MM.1S (cell line): ENCODE measurements at regions not wholly inside any gene's neighbourhood (a gene's known extent, or its start where the extent isn't known, plus 50 kb on each side); places are given as distances from the start of the nearest gene placed in this dataset.

ENCODE experiments used
- EZH2 ChIP-seq: fragments of 300-600 bp; sonication (generic); optimal IDR thresholded peaks from 2 replicates; pipeline ENCODE3; 2017; ENCODE audit warnings: low read depth, mild to moderate bottlenecking, antibody characterized with exemption, low read length, mixed read lengths
- EZH2phosphoT487 ChIP-seq: fragments of 300-600 bp; sonication (generic); IDR thresholded peaks from 2 replicates; pipeline ENCODE4 v1.6.1; 2018; ENCODE audit warnings: antibody characterized with exemption, low read length
- TF ChIP-seq, protein P1 (sequence below): fragments of 300-600 bp; sonication (generic); IDR thresholded peaks from 2 replicates; pipeline ENCODE4 v1.5.1; 2016; ENCODE audit warnings: antibody characterized with exemption, low read length, mixed read lengths

DNA sequence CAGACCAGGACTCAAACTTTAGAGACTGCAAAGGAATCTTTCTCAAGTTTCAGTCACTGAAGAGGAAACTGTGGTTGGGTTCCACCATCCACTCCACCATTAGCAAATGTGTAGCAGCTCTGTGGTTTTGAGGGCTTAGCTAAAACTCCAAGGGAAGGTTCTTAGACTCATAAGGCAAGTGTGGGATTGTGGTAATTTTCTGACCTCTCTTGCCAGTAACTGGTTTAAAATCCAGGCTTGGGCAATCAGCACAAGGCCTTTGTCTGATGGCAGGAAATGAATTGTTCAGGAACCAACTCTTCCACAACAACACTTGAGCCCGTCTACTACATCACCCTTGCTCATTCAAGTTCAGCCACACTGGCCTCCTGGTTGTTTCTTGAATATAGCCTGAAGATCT, 68.6 kb upstream of the FBXL4 start:
- no peak for TF ChIP-seq EZH2
- TF ChIP-seq, protein P1, sequence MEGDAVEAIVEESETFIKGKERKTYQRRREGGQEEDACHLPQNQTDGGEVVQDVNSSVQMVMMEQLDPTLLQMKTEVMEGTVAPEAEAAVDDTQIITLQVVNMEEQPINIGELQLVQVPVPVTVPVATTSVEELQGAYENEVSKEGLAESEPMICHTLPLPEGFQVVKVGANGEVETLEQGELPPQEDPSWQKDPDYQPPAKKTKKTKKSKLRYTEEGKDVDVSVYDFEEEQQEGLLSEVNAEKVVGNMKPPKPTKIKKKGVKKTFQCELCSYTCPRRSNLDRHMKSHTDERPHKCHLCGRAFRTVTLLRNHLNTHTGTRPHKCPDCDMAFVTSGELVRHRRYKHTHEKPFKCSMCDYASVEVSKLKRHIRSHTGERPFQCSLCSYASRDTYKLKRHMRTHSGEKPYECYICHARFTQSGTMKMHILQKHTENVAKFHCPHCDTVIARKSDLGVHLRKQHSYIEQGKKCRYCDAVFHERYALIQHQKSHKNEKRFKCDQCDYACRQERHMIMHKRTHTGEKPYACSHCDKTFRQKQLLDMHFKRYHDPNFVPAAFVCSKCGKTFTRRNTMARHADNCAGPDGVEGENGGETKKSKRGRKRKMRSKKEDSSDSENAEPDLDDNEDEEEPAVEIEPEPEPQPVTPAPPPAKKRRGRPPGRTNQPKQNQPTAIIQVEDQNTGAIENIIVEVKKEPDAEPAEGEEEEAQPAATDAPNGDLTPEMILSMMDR = no peak
- TF ChIP-seq EZH2phosphoT487 = no peak
